ENCODE measurements at regions not wholly inside any gene's neighbourhood (a gene's known extent, or its start where the extent isn't known, plus 50 kb on each side); places are given as distances from the start of the nearest gene placed in this dataset.

DNA sequence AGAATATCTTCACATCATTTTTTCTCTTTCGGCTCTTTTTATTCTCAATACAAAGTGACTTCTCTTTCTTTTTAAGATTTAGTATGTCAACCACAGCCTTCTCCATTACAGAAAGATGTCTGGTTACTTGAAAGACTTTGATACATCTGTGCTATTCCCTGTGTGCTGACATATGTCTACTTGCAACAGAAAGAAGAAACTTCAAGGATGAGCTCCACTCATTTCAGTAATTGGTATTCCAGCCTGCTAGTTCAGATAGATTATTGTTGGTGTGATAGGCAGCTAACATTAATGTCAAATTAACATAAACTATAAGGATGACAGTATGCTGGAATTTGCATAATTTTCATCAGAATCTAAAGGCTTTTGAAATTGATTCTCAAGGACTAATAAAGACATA lies 948.7 kb downstream of the PCDH18 start (continued):
- TF ChIP-seq ZNF2 (tag by site-specific recombination; IDR thresholded peaks at IDR 0.05), result no peak

DNA sequence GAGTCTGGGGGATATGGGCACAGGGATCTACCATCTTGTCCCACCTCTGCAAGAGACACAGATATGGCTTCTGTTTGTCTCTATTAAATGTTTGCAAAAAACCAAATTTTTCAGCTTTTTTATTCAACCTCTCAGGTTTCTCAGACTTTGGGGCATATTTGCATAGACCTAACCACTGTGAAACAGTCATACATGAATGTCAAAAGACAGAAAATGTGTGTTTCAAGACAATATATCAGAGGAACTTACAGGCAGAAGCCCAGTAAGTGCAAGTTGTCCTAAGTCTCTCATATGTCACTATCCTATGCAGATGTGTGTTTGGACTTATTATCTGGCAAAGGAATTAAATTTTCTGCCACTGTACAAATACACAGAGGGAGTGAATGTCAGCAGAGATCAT lies 951.2 kb downstream of the PCDH18 start:
- H3K27ac ChIP-seq (ENCODE audit: extremely low read depth, low read depth, low read length), result no peak overlapping the region
- H3K4me3 ChIP-seq (ENCODE audit: low read depth, low read length), result no peak overlapping the region
- TF ChIP-seq GLIS2 (tag by site-specific recombination; IDR thresholded peaks at IDR 0.05) (no peak), FEZF1 (tag by site-specific recombination; IDR thresholded peaks at IDR 0.05) (no peak), ZNF747 (tag by site-specific recombination; IDR thresholded peaks at IDR 0.05) (no peak), ZNF16 (tag by site-specific recombination; IDR thresholded peaks at IDR 0.05; ENCODE audit: low read depth) (no peak)
- TF ChIP-seq, protein P1, sequence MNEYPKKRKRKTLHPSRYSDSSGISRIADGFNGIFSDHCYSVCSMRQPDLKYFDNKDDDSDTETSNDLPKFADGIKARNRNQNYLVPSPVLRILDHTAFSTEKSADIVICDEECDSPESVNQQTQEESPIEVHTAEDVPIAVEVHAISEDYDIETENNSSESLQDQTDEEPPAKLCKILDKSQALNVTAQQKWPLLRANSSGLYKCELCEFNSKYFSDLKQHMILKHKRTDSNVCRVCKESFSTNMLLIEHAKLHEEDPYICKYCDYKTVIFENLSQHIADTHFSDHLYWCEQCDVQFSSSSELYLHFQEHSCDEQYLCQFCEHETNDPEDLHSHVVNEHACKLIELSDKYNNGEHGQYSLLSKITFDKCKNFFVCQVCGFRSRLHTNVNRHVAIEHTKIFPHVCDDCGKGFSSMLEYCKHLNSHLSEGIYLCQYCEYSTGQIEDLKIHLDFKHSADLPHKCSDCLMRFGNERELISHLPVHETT (tag by site-specific recombination; IDR thresholded peaks at IDR 0.05), result no peak
- TF ChIP-seq, protein P2, sequence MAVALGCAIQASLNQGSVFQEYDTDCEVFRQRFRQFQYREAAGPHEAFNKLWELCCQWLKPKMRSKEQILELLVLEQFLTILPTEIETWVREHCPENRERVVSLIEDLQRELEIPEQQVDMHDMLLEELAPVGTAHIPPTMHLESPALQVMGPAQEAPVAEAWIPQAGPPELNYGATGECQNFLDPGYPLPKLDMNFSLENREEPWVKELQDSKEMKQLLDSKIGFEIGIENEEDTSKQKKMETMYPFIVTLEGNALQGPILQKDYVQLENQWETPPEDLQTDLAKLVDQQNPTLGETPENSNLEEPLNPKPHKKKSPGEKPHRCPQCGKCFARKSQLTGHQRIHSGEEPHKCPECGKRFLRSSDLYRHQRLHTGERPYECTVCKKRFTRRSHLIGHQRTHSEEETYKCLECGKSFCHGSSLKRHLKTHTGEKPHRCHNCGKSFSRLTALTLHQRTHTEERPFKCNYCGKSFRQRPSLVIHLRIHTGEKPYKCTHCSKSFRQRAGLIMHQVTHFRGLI (tag by site-specific recombination; IDR thresholded peaks at IDR 0.05), result no peak
- no peaks in the 10 kb centered on the region for H3K9me3 ChIP-seq (ENCODE audit: control insufficient read depth, insufficient read depth, low read depth, low read length)
- POLR2A ChIA-PET, result no interaction called here
- no peaks in the 10 kb centered on the region for H3K4me1 ChIP-seq (ENCODE audit: control insufficient read depth, insufficient read depth, low read length)
- H3K36me3 ChIP-seq (ENCODE audit: control insufficient read depth in 2 of 2, insufficient read depth in 1 of 2, low read length in 2 of 2), result no peaks in the 10 kb centered on the region
- CTCF ChIA-PET, result no interaction called here

DNA sequence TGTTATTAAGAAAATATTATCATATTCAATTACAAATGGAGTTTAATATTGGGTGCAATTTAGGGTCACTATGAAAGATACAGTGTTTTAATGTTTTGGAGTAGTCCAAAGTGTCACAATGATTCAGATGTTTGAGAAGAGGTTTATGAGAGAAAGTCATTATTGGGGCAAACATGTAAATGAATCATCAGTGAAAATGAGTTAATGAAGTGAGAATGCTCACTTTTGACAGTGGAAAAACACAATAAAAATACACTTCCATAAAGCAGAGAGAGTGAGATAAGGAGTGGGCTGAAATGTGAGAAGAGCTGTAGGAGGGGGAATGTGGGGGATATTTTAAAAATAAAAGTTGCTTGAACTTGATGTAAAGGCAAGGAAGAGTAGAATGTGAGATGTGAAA lies 957.1 kb downstream of the PCDH18 start:
- H3K36me3 ChIP-seq (ENCODE audit: control insufficient read depth in 2 of 2, insufficient read depth in 1 of 2, low read length in 2 of 2), result no peaks in the 10 kb centered on the region
- no peak overlapping the region for H3K27ac ChIP-seq (ENCODE audit: extremely low read depth, low read depth, low read length)
- ChIA-PET CTCF (no interaction called here), POLR2A (no interaction called here)
- no peaks in the 10 kb centered on the region for H3K4me1 ChIP-seq (ENCODE audit: control insufficient read depth, insufficient read depth, low read length)
- no peak for TF ChIP-seq KLF16 (tag by site-specific recombination; IDR thresholded peaks at IDR 0.05)
- TF ChIP-seq SP3 (tag by site-specific recombination; IDR thresholded peaks at IDR 0.05), result no peak
- no peak for TF ChIP-seq KLF9 (tag by site-specific recombination; IDR thresholded peaks at IDR 0.05; ENCODE audit: low read depth)
- no peak overlapping the region for H3K4me3 ChIP-seq (ENCODE audit: low read depth, low read length)
- no peaks in the 10 kb centered on the region for H3K9me3 ChIP-seq (ENCODE audit: control insufficient read depth, insufficient read depth, low read depth, low read length)

DNA sequence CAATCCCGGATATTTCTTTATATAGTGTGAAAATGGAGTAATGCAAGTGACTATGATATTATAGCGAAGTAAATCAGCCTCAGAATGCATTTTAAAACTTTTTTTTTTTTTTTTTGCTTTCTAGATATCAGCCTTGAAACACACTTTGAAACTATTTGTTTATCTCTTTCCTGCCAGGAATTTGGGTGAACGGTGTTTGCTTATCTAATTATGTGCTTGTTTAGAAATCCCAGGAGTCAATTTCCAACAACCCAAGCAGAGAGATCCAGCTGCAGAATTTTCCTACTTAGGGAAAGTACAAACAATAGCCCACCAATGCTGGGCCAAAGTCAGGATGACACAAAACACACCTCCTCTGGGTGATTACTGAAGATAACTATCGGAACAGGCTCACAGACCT lies 958.8 kb downstream of the PCDH18 start:
- Histone ChIP-seq H3K27ac (ENCODE audit: extremely low read depth, low read depth, low read length) (no peak overlapping the region), H3K9me3 (ENCODE audit: control insufficient read depth, insufficient read depth, low read depth, low read length) (no peaks in the 10 kb centered on the region), H3K36me3 (ENCODE audit: control insufficient read depth in 2 of 2, insufficient read depth in 1 of 2, low read length in 2 of 2) (no peaks in the 10 kb centered on the region), H3K4me1 (ENCODE audit: control insufficient read depth, insufficient read depth, low read length) (no peaks in the 10 kb centered on the region), H3K4me3 (ENCODE audit: low read depth, low read length) (no peak overlapping the region)
- POLR2A ChIA-PET, result no interaction called here
- CTCF ChIA-PET, result no interaction called here
- TF ChIP-seq, protein P3, sequence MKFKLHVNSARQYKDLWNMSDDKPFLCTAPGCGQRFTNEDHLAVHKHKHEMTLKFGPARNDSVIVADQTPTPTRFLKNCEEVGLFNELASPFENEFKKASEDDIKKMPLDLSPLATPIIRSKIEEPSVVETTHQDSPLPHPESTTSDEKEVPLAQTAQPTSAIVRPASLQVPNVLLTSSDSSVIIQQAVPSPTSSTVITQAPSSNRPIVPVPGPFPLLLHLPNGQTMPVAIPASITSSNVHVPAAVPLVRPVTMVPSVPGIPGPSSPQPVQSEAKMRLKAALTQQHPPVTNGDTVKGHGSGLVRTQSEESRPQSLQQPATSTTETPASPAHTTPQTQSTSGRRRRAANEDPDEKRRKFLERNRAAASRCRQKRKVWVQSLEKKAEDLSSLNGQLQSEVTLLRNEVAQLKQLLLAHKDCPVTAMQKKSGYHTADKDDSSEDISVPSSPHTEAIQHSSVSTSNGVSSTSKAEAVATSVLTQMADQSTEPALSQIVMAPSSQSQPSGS (tag by site-specific recombination; IDR thresholded peaks at IDR 0.05; ENCODE audit: low read depth), result no peak
- TF ChIP-seq ZNF274 (IDR thresholded peaks at IDR 0.05; ENCODE audit: low read length), result no peak
- no peak for TF ChIP-seq ZNF274 (tag by site-specific recombination; IDR thresholded peaks at IDR 0.05; ENCODE audit: borderline replicate concordance)
- TF ChIP-seq ZNF792 (tag by site-specific recombination; IDR thresholded peaks at IDR 0.05), result no peak
- TF ChIP-seq, protein P4, sequence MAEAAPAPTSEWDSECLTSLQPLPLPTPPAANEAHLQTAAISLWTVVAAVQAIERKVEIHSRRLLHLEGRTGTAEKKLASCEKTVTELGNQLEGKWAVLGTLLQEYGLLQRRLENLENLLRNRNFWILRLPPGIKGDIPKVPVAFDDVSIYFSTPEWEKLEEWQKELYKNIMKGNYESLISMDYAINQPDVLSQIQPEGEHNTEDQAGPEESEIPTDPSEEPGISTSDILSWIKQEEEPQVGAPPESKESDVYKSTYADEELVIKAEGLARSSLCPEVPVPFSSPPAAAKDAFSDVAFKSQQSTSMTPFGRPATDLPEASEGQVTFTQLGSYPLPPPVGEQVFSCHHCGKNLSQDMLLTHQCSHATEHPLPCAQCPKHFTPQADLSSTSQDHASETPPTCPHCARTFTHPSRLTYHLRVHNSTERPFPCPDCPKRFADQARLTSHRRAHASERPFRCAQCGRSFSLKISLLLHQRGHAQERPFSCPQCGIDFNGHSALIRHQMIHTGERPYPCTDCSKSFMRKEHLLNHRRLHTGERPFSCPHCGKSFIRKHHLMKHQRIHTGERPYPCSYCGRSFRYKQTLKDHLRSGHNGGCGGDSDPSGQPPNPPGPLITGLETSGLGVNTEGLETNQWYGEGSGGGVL (tag by site-specific recombination; IDR thresholded peaks at IDR 0.05), result no peak
- TF ChIP-seq, protein P5, sequence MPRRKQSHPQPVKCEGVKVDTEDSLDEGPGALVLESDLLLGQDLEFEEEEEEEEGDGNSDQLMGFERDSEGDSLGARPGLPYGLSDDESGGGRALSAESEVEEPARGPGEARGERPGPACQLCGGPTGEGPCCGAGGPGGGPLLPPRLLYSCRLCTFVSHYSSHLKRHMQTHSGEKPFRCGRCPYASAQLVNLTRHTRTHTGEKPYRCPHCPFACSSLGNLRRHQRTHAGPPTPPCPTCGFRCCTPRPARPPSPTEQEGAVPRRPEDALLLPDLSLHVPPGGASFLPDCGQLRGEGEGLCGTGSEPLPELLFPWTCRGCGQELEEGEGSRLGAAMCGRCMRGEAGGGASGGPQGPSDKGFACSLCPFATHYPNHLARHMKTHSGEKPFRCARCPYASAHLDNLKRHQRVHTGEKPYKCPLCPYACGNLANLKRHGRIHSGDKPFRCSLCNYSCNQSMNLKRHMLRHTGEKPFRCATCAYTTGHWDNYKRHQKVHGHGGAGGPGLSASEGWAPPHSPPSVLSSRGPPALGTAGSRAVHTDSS (tag by site-specific recombination; IDR thresholded peaks at IDR 0.05), result no peak
- TF ChIP-seq, protein P6, sequence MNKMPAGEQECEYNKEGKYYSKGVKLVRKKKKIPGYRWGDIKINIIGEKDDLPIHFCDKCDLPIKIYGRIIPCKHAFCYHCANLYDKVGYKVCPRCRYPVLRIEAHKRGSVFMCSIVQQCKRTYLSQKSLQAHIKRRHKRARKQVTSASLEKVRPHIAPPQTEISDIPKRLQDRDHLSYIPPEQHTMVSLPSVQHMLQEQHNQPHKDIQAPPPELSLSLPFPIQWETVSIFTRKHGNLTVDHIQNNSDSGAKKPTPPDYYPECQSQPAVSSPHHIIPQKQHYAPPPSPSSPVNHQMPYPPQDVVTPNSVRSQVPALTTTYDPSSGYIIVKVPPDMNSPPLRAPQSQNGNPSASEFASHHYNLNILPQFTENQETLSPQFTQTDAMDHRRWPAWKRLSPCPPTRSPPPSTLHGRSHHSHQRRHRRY (tag by site-specific recombination; IDR thresholded peaks at IDR 0.05), result no peak
- TF ChIP-seq ZNF2 (tag by site-specific recombination; IDR thresholded peaks at IDR 0.05), result no peak
- TF ChIP-seq, protein P7, sequence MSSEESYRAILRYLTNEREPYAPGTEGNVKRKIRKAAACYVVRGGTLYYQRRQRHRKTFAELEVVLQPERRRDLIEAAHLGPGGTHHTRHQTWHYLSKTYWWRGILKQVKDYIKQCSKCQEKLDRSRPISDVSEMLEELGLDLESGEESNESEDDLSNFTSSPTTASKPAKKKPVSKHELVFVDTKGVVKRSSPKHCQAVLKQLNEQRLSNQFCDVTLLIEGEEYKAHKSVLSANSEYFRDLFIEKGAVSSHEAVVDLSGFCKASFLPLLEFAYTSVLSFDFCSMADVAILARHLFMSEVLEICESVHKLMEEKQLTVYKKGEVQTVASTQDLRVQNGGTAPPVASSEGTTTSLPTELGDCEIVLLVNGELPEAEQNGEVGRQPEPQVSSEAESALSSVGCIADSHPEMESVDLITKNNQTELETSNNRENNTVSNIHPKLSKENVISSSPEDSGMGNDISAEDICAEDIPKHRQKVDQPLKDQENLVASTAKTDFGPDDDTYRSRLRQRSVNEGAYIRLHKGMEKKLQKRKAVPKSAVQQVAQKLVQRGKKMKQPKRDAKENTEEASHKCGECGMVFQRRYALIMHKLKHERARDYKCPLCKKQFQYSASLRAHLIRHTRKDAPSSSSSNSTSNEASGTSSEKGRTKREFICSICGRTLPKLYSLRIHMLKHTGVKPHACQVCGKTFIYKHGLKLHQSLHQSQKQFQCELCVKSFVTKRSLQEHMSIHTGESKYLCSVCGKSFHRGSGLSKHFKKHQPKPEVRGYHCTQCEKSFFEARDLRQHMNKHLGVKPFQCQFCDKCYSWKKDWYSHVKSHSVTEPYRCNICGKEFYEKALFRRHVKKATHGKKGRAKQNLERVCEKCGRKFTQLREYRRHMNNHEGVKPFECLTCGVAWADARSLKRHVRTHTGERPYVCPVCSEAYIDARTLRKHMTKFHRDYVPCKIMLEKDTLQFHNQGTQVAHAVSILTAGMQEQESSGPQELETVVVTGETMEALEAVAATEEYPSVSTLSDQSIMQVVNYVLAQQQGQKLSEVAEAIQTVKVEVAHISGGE (tag by site-specific recombination; conservative IDR thresholded peaks at IDR 0.05; ENCODE audit: low read depth), result no peak
